OCI-LY3 (cell line): ENCODE measurements at regions not wholly inside any gene's neighbourhood (a gene's known extent, or its start where the extent isn't known, plus 50 kb on each side); places are given as distances from the start of the nearest gene placed in this dataset.
A peak's percentile ranks its signal among the peaks of the same experiment; 100 is the strongest.

ENCODE experiments used
- H2AFZ ChIP-seq: fragments of 200-600, 300-600 bp; shearing (Covaris generic); 2 replicates; pipeline ENCODE4 v1.6.0; 2014; ENCODE audit warnings: antibody characterized with exemption, low read depth, low read length
- H3K27ac ChIP-seq: fragments of 200-600, 300-600 bp; sonication (generic); 2 replicates; pipeline ENCODE4 v1.5.1; 2014; ENCODE audit warnings: mild to moderate bottlenecking, low read length, moderate library complexity, mixed read lengths
- H3K27me3 ChIP-seq: fragments of 200-600, 300-600 bp; sonication (generic); 2 replicates; pipeline ENCODE4 v1.6.1; 2014; ENCODE audit warnings: low read depth, low read length, mixed read lengths
- H3K36me3 ChIP-seq: fragments of 200-600, 300-600 bp; sonication (generic); replicated peaks from 2 replicates; pipeline ENCODE3; 2014; ENCODE audit warnings: low read depth, low read length, mixed read lengths
- H3K4me1 ChIP-seq: fragments of 300-600, 200-600 bp; sonication (generic); 2 replicates; pipeline ENCODE4 v1.6.1; 2014; ENCODE audit warnings: low read length, mixed read lengths
- H3K4me2 ChIP-seq: fragments of 200-600, 300-600 bp; sonication (generic); 2 replicates; pipeline ENCODE4 v1.6.1; 2014; ENCODE audit warnings: low read length, mixed read lengths
- H3K4me3 ChIP-seq: fragments of 300-600, 200-600 bp; sonication (generic); 2 replicates; pipeline ENCODE4 v1.5.1; 2014; ENCODE audit warnings: antibody characterized with exemption, mild to moderate bottlenecking, low read length, moderate library complexity
- H3K79me2 ChIP-seq: fragments of 300-600, 200-600 bp; shearing (Covaris generic); 2 replicates; pipeline ENCODE4 v1.6.1; 2014; ENCODE audit warnings: mild to moderate bottlenecking, low read length, mixed read lengths
- H3K9ac ChIP-seq: fragments of 300-600, 200-600 bp; shearing (Covaris generic); 2 replicates; pipeline ENCODE4 v1.6.0; 2014; ENCODE audit warnings: mild to moderate bottlenecking, low read length, moderate library complexity
- H3K9me3 ChIP-seq: fragments of 200-600, 300-600 bp; shearing (Covaris generic); 2 replicates; pipeline ENCODE4 v1.6.1; 2014; ENCODE audit warnings: low read length, mixed read lengths; ENCODE audit not compliant: insufficient read depth
- H4K20me1 ChIP-seq: fragments of 200-600, 300-600 bp; sonication (generic); 2 replicates; pipeline ENCODE4 v1.6.1; 2016; ENCODE audit warnings: low read length, mixed read lengths; ENCODE audit not compliant: insufficient read depth
- CTCF ChIP-seq: fragments of 200-600, 300-600 bp; sonication (generic); IDR thresholded peaks from 2 replicates; pipeline ENCODE4 v1.5.1; 2014; ENCODE audit warnings: antibody characterized with exemption, low read length, low read depth
- EZH2phosphoT487 ChIP-seq: fragments of 200-600 bp; shearing (Covaris generic); IDR thresholded peaks from 2 replicates; pipeline ENCODE4 v1.6.1; 2018; ENCODE audit warnings: antibody characterized with exemption, mixed run types, low read depth

DNA sequence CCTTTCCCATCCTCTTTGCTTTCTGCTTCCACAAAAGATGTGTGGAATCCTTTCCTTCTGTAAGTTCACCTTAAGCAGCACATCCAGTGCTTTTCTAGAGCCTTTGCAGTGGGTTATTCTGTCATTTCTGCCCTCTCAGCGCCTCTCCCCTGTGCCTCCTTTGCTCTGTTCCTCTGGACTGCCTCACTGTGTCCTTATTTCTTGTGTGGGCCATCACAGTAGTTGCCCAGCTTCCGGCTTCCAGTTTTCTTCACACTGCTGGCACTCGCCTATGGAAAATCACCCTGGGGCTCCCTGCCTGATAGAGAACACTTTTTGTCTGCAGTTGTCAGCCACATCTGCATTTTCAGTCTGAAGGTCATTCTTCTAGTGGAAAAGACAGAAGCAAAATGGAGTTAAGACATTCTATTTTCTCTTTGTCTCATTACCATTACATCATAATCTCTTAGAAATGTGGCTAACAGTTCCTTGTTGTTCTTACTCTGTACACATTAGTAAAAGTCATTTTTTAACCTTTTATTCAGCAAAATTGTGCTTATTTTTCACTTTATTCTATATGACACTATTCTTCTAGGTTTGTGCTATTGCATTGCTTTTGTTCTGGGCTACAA lies 64.1 kb upstream of the ZNF608 start:
- no peak overlapping the region for H3K4me3 ChIP-seq
- H3K79me2 ChIP-seq = no peaks in the 10 kb centered on the region
- H2AFZ ChIP-seq = no peak overlapping the region
- no peaks in the 10 kb centered on the region for H3K27me3 ChIP-seq
- H3K4me1 ChIP-seq = peaks cover 10% of the 10 kb centered on the region
- no peak overlapping the region for H3K27ac ChIP-seq
- no peaks in the 10 kb centered on the region for H3K36me3 ChIP-seq
- H4K20me1 ChIP-seq = no peaks in the 10 kb centered on the region
- no peaks in the 10 kb centered on the region for H3K9me3 ChIP-seq
- no peak overlapping the region for H3K4me2 ChIP-seq
- H3K9ac ChIP-seq = no peak overlapping the region
- TF ChIP-seq EZH2phosphoT487 (no peak), CTCF (no peak)

DNA sequence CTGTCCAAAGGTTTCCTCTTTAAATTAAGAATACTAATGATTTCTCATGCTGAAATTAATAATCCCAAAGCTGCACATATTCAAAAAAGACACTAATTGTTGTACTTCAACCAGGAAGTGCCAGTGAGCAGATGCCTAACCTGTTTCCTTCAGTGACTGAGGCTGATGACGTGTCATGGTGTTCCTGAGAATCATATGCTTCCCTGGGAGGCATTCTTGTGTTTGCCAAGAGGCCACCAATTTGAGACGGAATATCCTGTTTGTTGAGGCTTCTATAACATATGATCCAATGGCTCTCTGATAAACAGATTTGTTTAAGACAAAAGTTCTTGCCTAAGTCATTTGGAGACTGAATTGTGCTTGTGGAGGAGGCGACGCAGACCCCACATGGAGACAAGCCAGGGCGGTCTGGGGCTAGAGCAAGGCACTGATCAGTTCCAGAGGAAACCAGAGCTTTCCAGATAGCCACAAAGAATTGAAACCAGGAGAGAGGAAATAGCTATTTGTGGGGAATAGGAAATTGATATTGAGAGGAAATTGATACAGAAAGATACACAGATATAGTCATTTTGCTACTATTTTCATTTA lies 66.4 kb upstream of the ZNF608 start:
- Histone ChIP-seq H3K4me2 (peak overlapping the region; percentile 22; the same call in 1 of the 2 replicates), H3K79me2 (no peaks in the 10 kb centered on the region), H2AFZ (peak overlapping the region; percentile 83), H3K4me3 (no peak overlapping the region), H3K9me3 (no peaks in the 10 kb centered on the region), H3K27me3 (no peaks in the 10 kb centered on the region), H3K4me1 (peaks cover 10% of the 10 kb centered on the region), H3K36me3 (no peaks in the 10 kb centered on the region), H3K9ac (no peak overlapping the region), H3K27ac (no peak overlapping the region), H4K20me1 (no peaks in the 10 kb centered on the region)
- TF ChIP-seq EZH2phosphoT487 = no peak
- no peak for TF ChIP-seq CTCF

- H3K4me1 ChIP-seq = peaks cover 10% of the 10 kb centered on the region
- H3K9me3 ChIP-seq = no peaks in the 10 kb centered on the region
- H3K79me2 ChIP-seq = no peaks in the 10 kb centered on the region
- no peak overlapping the region for H3K9ac ChIP-seq
- H3K4me3 ChIP-seq = no peak overlapping the region
- TF ChIP-seq EZH2phosphoT487 (no peak), CTCF (no peak)
- no peak overlapping the region for H3K4me2 ChIP-seq
- H2AFZ ChIP-seq = no peak overlapping the region
- H3K27me3 ChIP-seq = no peaks in the 10 kb centered on the region
- H4K20me1 ChIP-seq = no peaks in the 10 kb centered on the region
- no peak overlapping the region for H3K27ac ChIP-seq
- no peaks in the 10 kb centered on the region for H3K36me3 ChIP-seq
Observed at GRCh38 chr5:124816381-124816780, 69.9 kb upstream of the ZNF608 start.

GRCh38 chr5:124819201-124819600 lies 72.8 kb upstream of the ZNF608 start:
- TF ChIP-seq EZH2phosphoT487 = no peak
- no peak for TF ChIP-seq CTCF
- no peak overlapping the region for H3K27ac ChIP-seq
- H3K4me1 ChIP-seq = no peaks in the 10 kb centered on the region
- no peak overlapping the region for H3K4me2 ChIP-seq
- no peak overlapping the region for H3K9ac ChIP-seq
- no peaks in the 10 kb centered on the region for H3K9me3 ChIP-seq
- no peaks in the 10 kb centered on the region for H3K36me3 ChIP-seq
- H2AFZ ChIP-seq = no peak overlapping the region
- no peaks in the 10 kb centered on the region for H3K27me3 ChIP-seq
- no peaks in the 10 kb centered on the region for H4K20me1 ChIP-seq
- H3K4me3 ChIP-seq = no peak overlapping the region
- H3K79me2 ChIP-seq = no peaks in the 10 kb centered on the region
